ENCODE measurements at regions not wholly inside any gene's neighbourhood (a gene's known extent, or its start where the extent isn't known, plus 50 kb on each side); places are given as distances from the start of the nearest gene placed in this dataset.
"Not testable (repeated sequence)": the region's sequence is repeated elsewhere in the genome, so short reads cannot be mapped to it uniquely, and the experiment has no call there.

DNA sequence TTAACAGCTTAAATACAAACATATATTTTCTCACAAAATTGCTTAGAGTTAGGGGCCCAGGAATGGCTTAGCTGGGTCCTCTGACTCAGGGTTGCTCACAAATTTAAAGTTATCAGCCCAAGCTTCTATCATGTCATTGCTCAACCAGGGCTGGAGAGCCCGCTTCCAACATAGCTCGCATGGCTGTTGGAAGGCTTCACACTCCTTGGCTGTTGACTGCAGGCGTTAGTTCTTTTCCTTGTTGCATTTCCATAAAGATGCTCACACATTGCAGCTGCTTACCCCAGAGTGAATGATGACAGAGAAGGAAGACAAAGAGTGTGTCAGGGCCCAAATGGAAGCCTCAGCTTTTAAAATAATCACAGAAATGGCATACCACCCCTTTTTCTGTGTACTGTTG is 62.9 kb upstream of the TFPI start:
- no peak for DNase-seq (ENCODE audit: unreplicated experiment)
- Mint-ChIP-seq H3K27ac (ENCODE audit: low read depth, unreplicated experiment) (no peak overlapping the region), H3K27me3 (ENCODE audit: insufficient read depth, unreplicated experiment) (no peaks in the 10 kb centered on the region), H3K4me1 (ENCODE audit: insufficient read depth, unreplicated experiment) (peaks cover 6% of the 10 kb centered on the region), H3K9me3 (ENCODE audit: unreplicated experiment) (no peaks in the 10 kb centered on the region), H3K4me3 (ENCODE audit: unreplicated experiment) (no peak overlapping the region), H3K36me3 (ENCODE audit: insufficient read depth, unreplicated experiment) (no peaks in the 10 kb centered on the region)
- TF ChIP-seq, protein P1, sequence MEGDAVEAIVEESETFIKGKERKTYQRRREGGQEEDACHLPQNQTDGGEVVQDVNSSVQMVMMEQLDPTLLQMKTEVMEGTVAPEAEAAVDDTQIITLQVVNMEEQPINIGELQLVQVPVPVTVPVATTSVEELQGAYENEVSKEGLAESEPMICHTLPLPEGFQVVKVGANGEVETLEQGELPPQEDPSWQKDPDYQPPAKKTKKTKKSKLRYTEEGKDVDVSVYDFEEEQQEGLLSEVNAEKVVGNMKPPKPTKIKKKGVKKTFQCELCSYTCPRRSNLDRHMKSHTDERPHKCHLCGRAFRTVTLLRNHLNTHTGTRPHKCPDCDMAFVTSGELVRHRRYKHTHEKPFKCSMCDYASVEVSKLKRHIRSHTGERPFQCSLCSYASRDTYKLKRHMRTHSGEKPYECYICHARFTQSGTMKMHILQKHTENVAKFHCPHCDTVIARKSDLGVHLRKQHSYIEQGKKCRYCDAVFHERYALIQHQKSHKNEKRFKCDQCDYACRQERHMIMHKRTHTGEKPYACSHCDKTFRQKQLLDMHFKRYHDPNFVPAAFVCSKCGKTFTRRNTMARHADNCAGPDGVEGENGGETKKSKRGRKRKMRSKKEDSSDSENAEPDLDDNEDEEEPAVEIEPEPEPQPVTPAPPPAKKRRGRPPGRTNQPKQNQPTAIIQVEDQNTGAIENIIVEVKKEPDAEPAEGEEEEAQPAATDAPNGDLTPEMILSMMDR (IDR thresholded peaks at IDR 0.05; ENCODE audit: unreplicated experiment), result no peak
- ChIA-PET POLR2A (no interaction called here), CTCF (interaction anchor here (0.6 kb wide), 1 partner anchor 183 kb away, joined by 6 read pairs; no protein-coding TSS in a partner anchor)
- BruUV-seq (replicated peaks), result no TSS peak
- intact Hi-C loops (cut with micrococcal nuclease), result no loop called here

DNA sequence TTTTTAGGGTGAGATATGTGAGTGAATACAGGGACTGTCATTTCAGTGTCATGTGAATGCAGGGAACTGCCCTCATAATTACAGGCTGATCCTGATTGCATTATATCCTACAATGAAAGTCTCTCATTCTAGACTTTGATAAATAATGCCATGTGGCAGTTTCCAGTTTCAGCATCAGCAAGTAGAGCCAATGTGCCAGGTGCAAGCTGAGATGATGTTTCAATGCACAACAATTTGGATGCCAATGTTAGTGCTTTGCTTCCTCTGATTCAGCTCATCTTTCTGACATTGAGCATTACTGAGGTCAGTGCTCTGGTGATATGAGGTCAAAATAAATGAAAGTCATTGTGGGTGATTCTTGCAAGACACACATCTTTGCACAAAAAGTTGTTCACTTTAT is 63.7 kb upstream of the TFPI start:
- BruUV-seq (replicated peaks), result no TSS peak
- intact Hi-C loops (cut with micrococcal nuclease), result no loop called here
- POLR2A ChIA-PET, result no interaction called here
- no peaks in the 10 kb centered on the region for H3K9me3 Mint-ChIP-seq (ENCODE audit: unreplicated experiment)
- no peak overlapping the region for H3K27ac Mint-ChIP-seq (ENCODE audit: low read depth, unreplicated experiment)
- no peak for DNase-seq (ENCODE audit: unreplicated experiment)
- TF ChIP-seq, protein P1 (IDR thresholded peaks at IDR 0.05; ENCODE audit: unreplicated experiment), result no peak
- H3K4me1 Mint-ChIP-seq (ENCODE audit: insufficient read depth, unreplicated experiment), result peaks cover 6% of the 10 kb centered on the region
- no peaks in the 10 kb centered on the region for H3K36me3 Mint-ChIP-seq (ENCODE audit: insufficient read depth, unreplicated experiment)
- CTCF ChIA-PET, result interaction anchor here (0.8 kb wide), 1 partner anchor 23 kb away, joined by 3 read pairs; no protein-coding TSS in a partner anchor
- H3K4me3 Mint-ChIP-seq (ENCODE audit: unreplicated experiment), result no peak overlapping the region
- H3K27me3 Mint-ChIP-seq (ENCODE audit: insufficient read depth, unreplicated experiment), result no peaks in the 10 kb centered on the region

DNA sequence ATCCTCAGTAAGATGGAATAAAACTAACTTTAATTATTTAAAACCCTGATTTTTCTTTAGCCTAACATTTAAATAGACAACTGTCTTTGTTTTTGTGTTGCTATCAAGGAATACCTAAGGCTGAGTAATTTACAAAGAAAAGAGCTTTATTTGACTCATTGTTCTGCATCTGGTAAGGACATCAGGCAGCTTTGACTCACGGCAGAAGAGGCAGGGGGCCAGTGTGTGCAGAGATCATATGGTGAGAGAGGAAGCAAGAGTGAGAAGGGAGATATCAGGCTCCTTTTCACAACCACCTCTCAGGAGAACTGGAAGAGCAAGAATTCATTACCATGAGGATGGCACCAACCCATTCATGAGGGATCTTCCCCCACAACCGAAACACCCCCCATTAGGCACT is 64.6 kb upstream of the TFPI start:
- no TSS peak for BruUV-seq (replicated peaks)
- Mint-ChIP-seq H3K36me3 (ENCODE audit: insufficient read depth, unreplicated experiment) (no peaks in the 10 kb centered on the region), H3K4me3 (ENCODE audit: unreplicated experiment) (no peak overlapping the region), H3K4me1 (ENCODE audit: insufficient read depth, unreplicated experiment) (peaks cover 6% of the 10 kb centered on the region), H3K27ac (ENCODE audit: low read depth, unreplicated experiment) (no peak overlapping the region), H3K9me3 (ENCODE audit: unreplicated experiment) (no peaks in the 10 kb centered on the region), H3K27me3 (ENCODE audit: insufficient read depth, unreplicated experiment) (no peaks in the 10 kb centered on the region)
- ChIA-PET POLR2A (interaction anchor here (0.7 kb wide), 1 partner anchor 269 kb away, joined by 4 read pairs; no protein-coding TSS in a partner anchor), CTCF (interaction anchor here (0.5 to 1.2 kb wide), 5 partner anchors 16 to 870 kb away, joined by 3 read pairs; no protein-coding TSS in a partner anchor)
- intact Hi-C loops (cut with micrococcal nuclease), result no loop called here
- DNase-seq (ENCODE audit: unreplicated experiment), result no peak
- TF ChIP-seq, protein P1 (IDR thresholded peaks at IDR 0.05; ENCODE audit: unreplicated experiment), result no peak

DNA sequence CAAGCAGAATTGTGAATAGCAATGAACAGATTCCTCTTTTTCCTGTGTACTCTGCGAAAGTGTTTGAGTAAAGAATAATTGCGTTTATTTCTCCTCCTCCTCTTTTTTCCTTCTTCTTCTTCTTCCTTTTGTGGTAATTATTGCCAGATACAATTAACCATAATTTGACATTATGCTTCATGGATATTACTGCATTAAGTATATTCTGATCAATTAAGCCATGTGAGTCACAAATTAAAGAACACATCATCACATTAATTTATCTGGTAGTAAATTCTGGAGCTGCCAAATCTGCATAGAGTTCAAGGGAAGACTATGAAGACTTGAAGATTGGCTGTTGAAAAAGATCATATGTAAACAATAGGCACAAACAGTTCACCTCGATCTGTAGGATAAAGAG is 72.9 kb upstream of the TFPI start:
- intact Hi-C loops (cut with micrococcal nuclease), result no loop called here
- Mint-ChIP-seq H3K27ac (ENCODE audit: low read depth, unreplicated experiment) (no peak overlapping the region), H3K4me1 (ENCODE audit: insufficient read depth, unreplicated experiment) (no peaks in the 10 kb centered on the region), H3K27me3 (ENCODE audit: insufficient read depth, unreplicated experiment) (no peaks in the 10 kb centered on the region), H3K4me3 (ENCODE audit: unreplicated experiment) (no peak overlapping the region), H3K9me3 (ENCODE audit: unreplicated experiment) (peaks cover 21% of the 10 kb centered on the region), H3K36me3 (ENCODE audit: insufficient read depth, unreplicated experiment) (no peaks in the 10 kb centered on the region)
- ChIA-PET POLR2A (interaction anchor here (0.6 kb wide), 1 partner anchor 807 kb away, joined by 3 read pairs; no protein-coding TSS in a partner anchor), CTCF (interaction anchor here (1.3 kb wide), 1 partner anchor 33 kb away, joined by 3 read pairs; no protein-coding TSS in a partner anchor)
- DNase-seq (ENCODE audit: unreplicated experiment), result no peak
- no TSS peak for BruUV-seq (replicated peaks)
- TF ChIP-seq, protein P1 (IDR thresholded peaks at IDR 0.05; ENCODE audit: unreplicated experiment), result no peak

DNA sequence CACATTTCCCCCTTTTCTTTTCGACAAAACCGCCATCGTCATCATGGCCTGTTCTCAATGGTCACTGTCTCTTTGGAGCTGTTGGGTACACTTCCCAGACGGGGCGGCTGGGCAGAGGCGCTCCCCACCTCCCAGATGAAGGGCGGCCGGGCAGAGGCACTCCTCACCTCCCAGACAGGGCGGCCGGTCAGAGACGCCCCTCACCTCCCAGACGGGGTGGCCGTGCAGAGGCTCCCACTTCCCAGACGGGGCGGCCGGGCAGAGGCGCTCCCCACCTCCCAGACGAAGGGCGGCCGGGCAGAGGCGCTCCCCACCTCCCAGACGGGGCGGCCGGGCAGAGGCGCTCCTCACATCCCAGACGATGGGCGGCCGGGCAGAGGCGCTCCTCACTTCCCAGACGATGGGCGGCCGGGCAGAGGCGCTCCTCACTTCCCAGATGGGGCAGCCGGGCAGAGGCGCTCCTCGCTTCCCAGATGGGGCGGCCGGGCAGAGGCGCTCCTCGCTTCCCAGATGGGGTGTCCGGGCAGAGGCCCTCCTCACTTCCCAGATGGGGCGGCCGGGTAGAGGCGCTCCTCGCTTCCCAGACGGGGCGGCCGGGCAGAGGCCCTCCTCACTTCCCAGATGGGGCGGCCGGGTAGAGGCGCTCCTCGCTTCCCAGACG is 82.6 kb upstream of the TFPI start:
- H3K27ac Mint-ChIP-seq (ENCODE audit: low read depth, unreplicated experiment); H3K27me3 Mint-ChIP-seq (ENCODE audit: insufficient read depth, unreplicated experiment); H3K9me3 Mint-ChIP-seq (ENCODE audit: unreplicated experiment); POLR2A ChIA-PET; H3K4me1 Mint-ChIP-seq (ENCODE audit: insufficient read depth, unreplicated experiment); BruUV-seq (replicated peaks); intact Hi-C loops (cut with micrococcal nuclease); CTCF ChIA-PET; H3K4me3 Mint-ChIP-seq (ENCODE audit: unreplicated experiment); H3K36me3 Mint-ChIP-seq (ENCODE audit: insufficient read depth, unreplicated experiment); DNase-seq (ENCODE audit: unreplicated experiment): not testable (repeated sequence)

DNA sequence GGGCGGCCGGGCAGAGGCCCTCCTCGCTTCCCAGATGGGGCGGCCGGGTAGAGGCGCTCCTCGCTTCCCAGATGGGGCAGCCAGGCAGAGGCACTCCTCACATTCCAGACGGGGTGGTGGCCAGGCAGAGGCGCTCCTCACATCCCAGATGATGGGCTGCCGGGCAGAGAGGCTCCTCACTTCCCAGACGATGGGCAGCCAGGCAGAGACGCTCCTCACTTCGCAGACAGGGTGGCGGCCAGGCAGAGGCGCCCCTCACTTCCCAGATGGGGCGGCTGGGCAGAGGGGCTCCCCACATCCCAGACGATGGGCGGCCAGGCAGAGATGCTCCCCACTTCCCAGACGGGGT is 83.1 kb upstream of the TFPI start:
- H3K4me3 Mint-ChIP-seq (ENCODE audit: unreplicated experiment); DNase-seq (ENCODE audit: unreplicated experiment); intact Hi-C loops (cut with micrococcal nuclease); H3K9me3 Mint-ChIP-seq (ENCODE audit: unreplicated experiment); H3K27me3 Mint-ChIP-seq (ENCODE audit: insufficient read depth, unreplicated experiment); POLR2A ChIA-PET; H3K4me1 Mint-ChIP-seq (ENCODE audit: insufficient read depth, unreplicated experiment); H3K27ac Mint-ChIP-seq (ENCODE audit: low read depth, unreplicated experiment); CTCF ChIA-PET; BruUV-seq (replicated peaks); H3K36me3 Mint-ChIP-seq (ENCODE audit: insufficient read depth, unreplicated experiment): not testable (repeated sequence)

Data from MCF 10A (cell line).